ENCODE measurements at regions not wholly inside any gene's neighbourhood (a gene's known extent, or its start where the extent isn't known, plus 50 kb on each side); places are given as distances from the start of the nearest gene placed in this dataset.
A peak's percentile ranks its signal among the peaks of the same experiment; 100 is the strongest.

DNA sequence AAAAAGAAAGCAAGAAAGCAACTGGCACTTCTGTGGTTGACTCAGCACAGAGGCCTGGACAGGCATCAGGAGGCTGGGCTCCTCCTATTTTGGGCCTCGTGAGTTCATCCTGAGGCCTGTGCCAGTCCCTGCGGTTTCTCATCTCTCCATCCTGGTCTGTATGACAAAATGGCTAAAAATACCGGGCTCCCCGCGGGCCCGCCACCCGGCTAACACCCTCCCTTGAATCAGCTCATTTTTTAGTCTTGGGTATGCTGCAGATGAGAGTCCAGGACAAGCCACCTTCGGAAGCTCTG lies 62.3 kb upstream of the YWHAQ start:
- H3K9me3 ChIP-seq (ENCODE audit: control insufficient read depth in 1 of 2, insufficient read depth in 1 of 2, low read depth in 1 of 2, low read length in 2 of 2): no peaks in the 10 kb centered on the region
- H3K36me3 ChIP-seq (ENCODE audit: control insufficient read depth in 1 of 2, insufficient read depth in 2 of 2, low read length in 2 of 2): no peaks in the 10 kb centered on the region
- RAD21 ChIA-PET (ENCODE audit: low non-redundant PET in 1 of 2, low total read pairs in 2 of 2, uncharacterized antibody in 2 of 2, unreplicated experiment in 2 of 2): no interaction called here
- CTCF ChIA-PET: no interaction called here
- H3K9me2 ChIP-seq (ENCODE audit: insufficient read depth): no peaks in the 10 kb centered on the region
- POLR2A ChIA-PET: no interaction called here
- BruUV-seq (replicated peaks): no TSS peak
- H3K9ac ChIP-seq (ENCODE audit: low read length): no peak overlapping the region
- H3K27me3 ChIP-seq (ENCODE audit: insufficient read depth, low read length): peaks cover 3% of the 10 kb centered on the region; the same call in 1 of the 2 replicates
- H3K4me2 ChIP-seq (ENCODE audit: low read length): peak overlapping the region; percentile 1; the same call in 1 of the 2 replicates
- no peak overlapping the region for H3K27ac ChIP-seq (ENCODE audit: low read depth, low read length)
- intact Hi-C loops (cut with micrococcal nuclease): no loop called here
- ATAC-seq: no peak
- H2AFZ ChIP-seq (ENCODE audit: low read depth, low read length, poor library complexity, severe bottlenecking): peak overlapping the region; percentile 66
- H3K4me1 ChIP-seq (ENCODE audit: control insufficient read depth in 1 of 2, insufficient read depth in 2 of 2, low read length in 2 of 2): peaks cover 3 to 8% of the 10 kb centered on the region in 2 experiments; a peak in 3 of 4 replicates
- no peaks in the 10 kb centered on the region for H3K79me2 ChIP-seq (ENCODE audit: insufficient read depth, low read length)
- no peak for DNase-seq (ENCODE audit: low read depth, low spot score)
- H4K20me1 ChIP-seq (ENCODE audit: insufficient read depth): no peaks in the 10 kb centered on the region
- TF ChIP-seq CBX3 (IDR thresholded peaks at IDR 0.05; ENCODE audit: low read depth) (no peak), TCF7L2 (IDR thresholded peaks at IDR 0.05; ENCODE audit: borderline replicate concordance, extremely low read depth, insufficient read depth, insufficient read length) (no peak), YY1 (IDR thresholded peaks at IDR 0.05; ENCODE audit: extremely low read depth, insufficient replicate concordance, low read depth, low read length) (no peak), MAX (IDR thresholded peaks at IDR 0.05) (no peak), ZNF274 (IDR thresholded peaks at IDR 0.05; ENCODE audit: low read depth, low read length) (no peak), CTCF (IDR thresholded peaks at IDR 0.05 in 2 of 3, conservative IDR thresholded peaks at IDR 0.05 in 1 of 3; ENCODE audit: borderline replicate concordance in 1 of 3, insufficient read depth in 1 of 3, low read depth in 2 of 3, low read length in 2 of 3) (no peak), ATF3 (IDR thresholded peaks at IDR 0.05) (no peak), SRF (IDR thresholded peaks at IDR 0.05; ENCODE audit: low read depth) (no peak), RAD21 (IDR thresholded peaks at IDR 0.05; ENCODE audit: low read depth) (no peak), JUND (IDR thresholded peaks at IDR 0.05) (no peak), EZH2phosphoT487 (IDR thresholded peaks at IDR 0.05; ENCODE audit: borderline replicate concordance) (no peak), FOSL1 (IDR thresholded peaks at IDR 0.05; ENCODE audit: low read depth) (no peak), EGR1 (IDR thresholded peaks at IDR 0.05; ENCODE audit: low read depth) (no peak), CEBPB (IDR thresholded peaks at IDR 0.05; ENCODE audit: low read depth) (no peak), POLR2AphosphoS5 (IDR thresholded peaks at IDR 0.05; ENCODE audit: low read depth, low read length) (no peak)
- no peak overlapping the region for H3K4me3 ChIP-seq (replicated peaks in 1 of 2; ENCODE audit: low read depth in 1 of 2, low read length in 2 of 2)

All from HCT116 (cell line).